AG09309 (cell line): ENCODE measurements at regions not wholly inside any gene's neighbourhood (a gene's known extent, or its start where the extent isn't known, plus 50 kb on each side); places are given as distances from the start of the nearest gene placed in this dataset.

ENCODE experiments used
- DNase-seq: peaks from one replicate; pipeline ENCODE4 v3.0.0-alpha.2; 2010; ENCODE audit warnings: low read depth
- H3K4me3 ChIP-seq: 2 replicates; pipeline ENCODE4 v1.5.1; 2011; ENCODE audit warnings: mild to moderate bottlenecking, low read depth, low read length, moderate library complexity; ENCODE audit not compliant: control insufficient read depth
- CTCF ChIP-seq: IDR thresholded peaks from 2 replicates; pipeline ENCODE4 v1.5.1; 2011; ENCODE audit warnings: mild to moderate bottlenecking, low read depth, low read length, inconsistent platforms; ENCODE audit not compliant: insufficient read depth, control insufficient read depth; ENCODE audit errors: missing control alignments

- no peak for TF ChIP-seq CTCF
- no peak overlapping the region for H3K4me3 ChIP-seq
- no peak for DNase-seq
Measured at GRCh38 chr18:53689886-53690285, 534.6 kb downstream of the MBD2 start.

- DNase-seq, result no peak
- no peak for TF ChIP-seq CTCF
- no peak overlapping the region for H3K4me3 ChIP-seq
Measured at GRCh38 chr18:53686965-53687364, 537.5 kb downstream of the MBD2 start.

- no peak overlapping the region for H3K4me3 ChIP-seq
- DNase-seq, result no peak
- TF ChIP-seq CTCF, result no peak
Measured at GRCh38 chr18:53682796-53683195, 541.7 kb downstream of the MBD2 start.

- no peak for TF ChIP-seq CTCF
- DNase-seq, result no peak
Measured at GRCh38 chr18:53677480-53677879, 547.0 kb downstream of the MBD2 start.

GRCh38 chr18:53665701-53666100 lies 558.8 kb downstream of the MBD2 start:
- H3K4me3 ChIP-seq, result no peak overlapping the region
- TF ChIP-seq CTCF, result no peak

More at GRCh38 chr18:53677480-53677879, 547.0 kb downstream of the MBD2 start:
- H3K4me3 ChIP-seq, result no peak overlapping the region

GRCh38 chr18:53664575-53664974 lies 559.9 kb downstream of the MBD2 start:
- no peak for DNase-seq
- no peak for TF ChIP-seq CTCF
- H3K4me3 ChIP-seq, result no peak overlapping the region

More at GRCh38 chr18:53665701-53666100, 558.8 kb downstream of the MBD2 start:
- no peak for DNase-seq

- DNase-seq, result no peak
- TF ChIP-seq CTCF, result no peak
- H3K4me3 ChIP-seq, result no peak overlapping the region
Measured at GRCh38 chr18:53660306-53660705, 564.2 kb downstream of the MBD2 start.
